ENCODE measurements at regions not wholly inside any gene's neighbourhood (a gene's known extent, or its start where the extent isn't known, plus 50 kb on each side); places are given as distances from the start of the nearest gene placed in this dataset.
"Not testable (repeated sequence)": the region's sequence is repeated elsewhere in the genome, so short reads cannot be mapped to it uniquely, and the experiment has no call there.

GRCh38 chr5:112492291-112492690, 73.2 kb upstream of the EPB41L4A start:
- Histone ChIP-seq H3K27me3 (ENCODE audit: insufficient read depth, low read length) (no peaks in the 10 kb centered on the region), H3K4me3 (ENCODE audit: insufficient read depth, low read length) (no peak overlapping the region), H4K20me1 (ENCODE audit: insufficient read depth, low read length) (no peaks in the 10 kb centered on the region), H3K36me3 (ENCODE audit: insufficient read depth, low read length) (no peaks in the 10 kb centered on the region), H3K79me2 (ENCODE audit: insufficient read depth, low read length) (no peaks in the 10 kb centered on the region), H3K4me2 (ENCODE audit: insufficient read depth, low read length) (no peak overlapping the region), H3K27ac (ENCODE audit: low read depth, low read length) (no peak overlapping the region), H3K9me3 (ENCODE audit: low read depth, low read length) (no peaks in the 10 kb centered on the region), H2AFZ (ENCODE audit: low read length) (no peak overlapping the region), H3K4me1 (ENCODE audit: insufficient read depth, low read length) (no peaks in the 10 kb centered on the region)
- DNase-seq (ENCODE audit: insufficient read length, low spot score, missing footprints) = peak; percentile 53
- peak; percentile 83 for TF ChIP-seq CTCF (IDR thresholded peaks at IDR 0.05; ENCODE audit: extremely low read depth, low read depth, low read length)

DNA sequence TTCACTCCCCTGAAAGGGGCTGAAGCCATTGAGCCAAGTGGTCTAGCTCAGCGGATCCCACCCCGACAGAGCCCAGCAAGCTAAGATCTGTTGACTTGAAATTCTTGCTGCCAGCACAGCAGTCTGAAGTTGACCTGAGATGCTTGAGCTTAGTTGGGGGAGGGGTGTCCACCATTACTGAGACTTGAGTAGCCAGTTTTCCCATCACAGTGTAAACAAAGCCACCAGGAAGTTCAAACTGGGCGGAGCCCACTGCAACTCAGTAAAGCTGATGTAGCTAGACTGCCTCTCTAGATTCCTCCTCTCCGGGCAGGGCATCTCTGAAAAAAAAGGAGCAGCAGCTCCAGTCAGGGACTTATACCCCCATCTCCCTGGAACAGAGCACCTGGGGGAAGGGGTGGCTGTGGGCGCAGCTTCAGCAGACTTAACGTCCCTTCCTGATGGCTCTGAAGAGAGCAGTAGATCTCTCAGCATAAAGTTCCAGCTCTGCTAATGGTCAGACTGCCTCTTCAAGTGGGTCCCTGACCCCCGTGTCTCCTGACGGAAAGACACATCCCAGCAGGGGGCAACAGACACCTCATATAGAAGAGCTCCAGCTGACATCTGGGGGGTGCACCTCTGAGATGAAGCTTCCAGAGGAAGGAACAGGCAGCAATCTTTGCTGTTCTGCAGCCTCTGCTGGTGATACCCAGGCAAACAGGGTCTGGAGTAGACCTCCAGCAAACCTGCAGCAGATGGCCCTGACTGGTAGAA, 84.8 kb upstream of the EPB41L4A start:
- H3K9me3 ChIP-seq (ENCODE audit: low read depth, low read length); H3K36me3 ChIP-seq (ENCODE audit: insufficient read depth, low read length); H3K27ac ChIP-seq (ENCODE audit: low read depth, low read length); DNase-seq (ENCODE audit: insufficient read length, low spot score, missing footprints); H3K79me2 ChIP-seq (ENCODE audit: insufficient read depth, low read length); H3K4me3 ChIP-seq (ENCODE audit: insufficient read depth, low read length); H2AFZ ChIP-seq (ENCODE audit: low read length); H3K27me3 ChIP-seq (ENCODE audit: insufficient read depth, low read length); H3K4me2 ChIP-seq (ENCODE audit: insufficient read depth, low read length); H4K20me1 ChIP-seq (ENCODE audit: insufficient read depth, low read length); H3K4me1 ChIP-seq (ENCODE audit: insufficient read depth, low read length): not testable (repeated sequence)

GRCh38 chr5:112509097-112509496, 90.0 kb upstream of the EPB41L4A start:
- not testable (repeated sequence) for H3K4me2 ChIP-seq (ENCODE audit: insufficient read depth, low read length); H3K27me3 ChIP-seq (ENCODE audit: insufficient read depth, low read length); H2AFZ ChIP-seq (ENCODE audit: low read length); H3K4me1 ChIP-seq (ENCODE audit: insufficient read depth, low read length); H3K9me3 ChIP-seq (ENCODE audit: low read depth, low read length); H4K20me1 ChIP-seq (ENCODE audit: insufficient read depth, low read length); H3K36me3 ChIP-seq (ENCODE audit: insufficient read depth, low read length); DNase-seq (ENCODE audit: insufficient read length, low spot score, missing footprints); H3K27ac ChIP-seq (ENCODE audit: low read depth, low read length); H3K79me2 ChIP-seq (ENCODE audit: insufficient read depth, low read length); H3K4me3 ChIP-seq (ENCODE audit: insufficient read depth, low read length)

DNA sequence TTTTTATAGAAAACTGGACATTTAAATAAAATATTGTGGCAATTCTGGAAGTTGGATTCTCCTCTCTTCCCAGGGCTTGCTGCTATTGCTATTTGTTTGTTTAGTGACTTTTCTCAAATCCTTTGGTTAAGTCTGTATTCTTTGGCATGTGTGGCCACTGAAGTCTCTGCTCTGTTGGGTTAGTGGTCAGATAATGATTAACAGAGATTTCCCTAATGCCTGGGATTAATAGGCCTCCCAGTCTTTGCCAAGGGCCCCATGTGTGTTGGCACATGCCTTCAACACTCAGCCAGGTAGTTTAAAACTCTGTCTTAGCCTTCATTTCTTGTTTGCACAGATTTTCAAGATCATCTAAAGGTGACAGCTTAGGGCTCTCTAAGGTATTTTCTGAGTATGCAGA, 92.8 kb upstream of the EPB41L4A start:
- no peak overlapping the region for H3K27ac ChIP-seq (ENCODE audit: low read depth, low read length)
- TF ChIP-seq CTCF (IDR thresholded peaks at IDR 0.05; ENCODE audit: extremely low read depth, low read depth, low read length) = no peak
- H3K79me2 ChIP-seq (ENCODE audit: insufficient read depth, low read length) = no peaks in the 10 kb centered on the region
- no peak for DNase-seq (ENCODE audit: insufficient read length, low spot score, missing footprints)
- H2AFZ ChIP-seq (ENCODE audit: low read length) = no peak overlapping the region
- no peak overlapping the region for H3K4me3 ChIP-seq (ENCODE audit: insufficient read depth, low read length)
- H3K9me3 ChIP-seq (ENCODE audit: low read depth, low read length) = no peaks in the 10 kb centered on the region
- no peaks in the 10 kb centered on the region for H3K27me3 ChIP-seq (ENCODE audit: insufficient read depth, low read length)
- no peaks in the 10 kb centered on the region for H3K36me3 ChIP-seq (ENCODE audit: insufficient read depth, low read length)
- H4K20me1 ChIP-seq (ENCODE audit: insufficient read depth, low read length) = no peaks in the 10 kb centered on the region
- no peaks in the 10 kb centered on the region for H3K4me1 ChIP-seq (ENCODE audit: insufficient read depth, low read length)
- H3K4me2 ChIP-seq (ENCODE audit: insufficient read depth, low read length) = no peak overlapping the region

GRCh38 chr5:112512901-112513300, 93.8 kb upstream of the EPB41L4A start:
- no peaks in the 10 kb centered on the region for H3K27me3 ChIP-seq (ENCODE audit: insufficient read depth, low read length)
- no peak overlapping the region for H3K4me2 ChIP-seq (ENCODE audit: insufficient read depth, low read length)
- H3K4me1 ChIP-seq (ENCODE audit: insufficient read depth, low read length) = no peaks in the 10 kb centered on the region
- DNase-seq (ENCODE audit: insufficient read length, low spot score, missing footprints) = no peak
- H3K9me3 ChIP-seq (ENCODE audit: low read depth, low read length) = no peaks in the 10 kb centered on the region
- H2AFZ ChIP-seq (ENCODE audit: low read length) = no peak overlapping the region
- no peaks in the 10 kb centered on the region for H4K20me1 ChIP-seq (ENCODE audit: insufficient read depth, low read length)
- H3K79me2 ChIP-seq (ENCODE audit: insufficient read depth, low read length) = no peaks in the 10 kb centered on the region
- H3K36me3 ChIP-seq (ENCODE audit: insufficient read depth, low read length) = no peaks in the 10 kb centered on the region
- no peak overlapping the region for H3K4me3 ChIP-seq (ENCODE audit: insufficient read depth, low read length)
- H3K27ac ChIP-seq (ENCODE audit: low read depth, low read length) = no peak overlapping the region
- no peak for TF ChIP-seq CTCF (IDR thresholded peaks at IDR 0.05; ENCODE audit: extremely low read depth, low read depth, low read length)

Measured in osteoblast (primary cell).